ENCODE measurements at regions not wholly inside any gene's neighbourhood (a gene's known extent, or its start where the extent isn't known, plus 50 kb on each side); places are given as distances from the start of the nearest gene placed in this dataset.
A peak's percentile ranks its signal among the peaks of the same experiment; 100 is the strongest.

DNA sequence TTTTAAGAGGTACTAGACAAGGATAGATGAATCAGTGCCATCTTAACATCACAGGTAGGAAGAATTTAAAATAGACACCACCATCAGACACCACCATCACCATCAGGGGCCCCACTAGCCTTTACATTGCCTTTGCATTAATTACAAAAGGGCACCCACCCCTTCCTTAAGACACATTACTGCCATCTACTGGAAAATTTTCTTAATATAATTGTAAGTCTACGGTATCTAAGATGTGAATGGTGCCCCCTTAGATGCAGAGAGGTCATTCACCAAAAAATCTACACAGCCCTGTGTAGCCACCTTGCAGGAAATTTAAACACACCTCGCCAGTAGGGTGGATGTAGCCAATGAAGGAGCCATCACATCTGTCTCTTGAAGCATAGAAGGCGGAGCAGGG lies 184.1 kb downstream of the MID1IP1 start:
- no peak for DNase-seq
- TF ChIP-seq, protein P1, sequence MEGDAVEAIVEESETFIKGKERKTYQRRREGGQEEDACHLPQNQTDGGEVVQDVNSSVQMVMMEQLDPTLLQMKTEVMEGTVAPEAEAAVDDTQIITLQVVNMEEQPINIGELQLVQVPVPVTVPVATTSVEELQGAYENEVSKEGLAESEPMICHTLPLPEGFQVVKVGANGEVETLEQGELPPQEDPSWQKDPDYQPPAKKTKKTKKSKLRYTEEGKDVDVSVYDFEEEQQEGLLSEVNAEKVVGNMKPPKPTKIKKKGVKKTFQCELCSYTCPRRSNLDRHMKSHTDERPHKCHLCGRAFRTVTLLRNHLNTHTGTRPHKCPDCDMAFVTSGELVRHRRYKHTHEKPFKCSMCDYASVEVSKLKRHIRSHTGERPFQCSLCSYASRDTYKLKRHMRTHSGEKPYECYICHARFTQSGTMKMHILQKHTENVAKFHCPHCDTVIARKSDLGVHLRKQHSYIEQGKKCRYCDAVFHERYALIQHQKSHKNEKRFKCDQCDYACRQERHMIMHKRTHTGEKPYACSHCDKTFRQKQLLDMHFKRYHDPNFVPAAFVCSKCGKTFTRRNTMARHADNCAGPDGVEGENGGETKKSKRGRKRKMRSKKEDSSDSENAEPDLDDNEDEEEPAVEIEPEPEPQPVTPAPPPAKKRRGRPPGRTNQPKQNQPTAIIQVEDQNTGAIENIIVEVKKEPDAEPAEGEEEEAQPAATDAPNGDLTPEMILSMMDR (IDR thresholded peaks at IDR 0.05) = no peak
- no peak for TF ChIP-seq POLR2A (IDR thresholded peaks at IDR 0.05)
- 63 to 81% methylated on average over 3 of the region's 3 CpGs for WGBS, 2 donors
- Histone ChIP-seq H3K4me3 (no peak overlapping the region), H3K4me1 (peaks cover 50% of the 10 kb centered on the region), H3K9me3 (no peaks in the 10 kb centered on the region), H3K27me3 (no peaks in the 10 kb centered on the region), H3K36me3 (replicated peaks in 1 of 2; ENCODE audit: insufficient read depth in 1 of 2, low read depth in 2 of 2) (no peaks in the 10 kb centered on the region), H3K27ac (no peak overlapping the region)
- ATAC-seq = no peak
- intact Hi-C loops (cut with DNase I) = no loop called here

- no peak for DNase-seq
- WGBS, 2 donors = 13 to 15% methylated on average over 2 of the region's 2 CpGs
- ATAC-seq = no peak
Measured at GRCh38 chrX:38985945-38986344, 184.7 kb downstream of the MID1IP1 start.

GRCh38 chrX:38986586-38986985 lies 185.3 kb downstream of the MID1IP1 start:
- Histone ChIP-seq H3K27ac (peak overlapping the region in 1 of 4 donors; percentile 19), H3K4me1 (peaks cover 50% of the 10 kb centered on the region), H3K27me3 (no peaks in the 10 kb centered on the region), H3K36me3 (replicated peaks in 1 of 2; ENCODE audit: insufficient read depth in 1 of 2, low read depth in 2 of 2) (no peaks in the 10 kb centered on the region), H3K4me3 (no peak overlapping the region), H3K9me3 (no peaks in the 10 kb centered on the region)
- ATAC-seq = no peak
- WGBS, 2 donors = 29 to 41% methylated on average over 3 of the region's 3 CpGs
- intact Hi-C loops (cut with DNase I) = no loop called here
- DNase-seq = no peak
- TF ChIP-seq, protein P1 (IDR thresholded peaks at IDR 0.05) = no peak
- no peak for TF ChIP-seq POLR2A (IDR thresholded peaks at IDR 0.05)

More at GRCh38 chrX:38985945-38986344, 184.7 kb downstream of the MID1IP1 start:
- Histone ChIP-seq H3K27ac (no peak overlapping the region), H3K4me3 (no peak overlapping the region), H3K4me1 (peaks cover 50% of the 10 kb centered on the region), H3K36me3 (replicated peaks in 1 of 2; ENCODE audit: insufficient read depth in 1 of 2, low read depth in 2 of 2) (no peaks in the 10 kb centered on the region), H3K27me3 (no peaks in the 10 kb centered on the region), H3K9me3 (no peaks in the 10 kb centered on the region)
- TF ChIP-seq, protein P1 (IDR thresholded peaks at IDR 0.05) = no peak
- no peak for TF ChIP-seq POLR2A (IDR thresholded peaks at IDR 0.05)
- intact Hi-C loops (cut with DNase I) = no loop called here

- no peak for ATAC-seq
- no peaks in the 10 kb centered on the region for H3K9me3 ChIP-seq
- H3K27ac ChIP-seq = peak overlapping the region in 1 of 4 donors; percentile 19
- H3K4me1 ChIP-seq = peaks cover 45% of the 10 kb centered on the region
- no peaks in the 10 kb centered on the region for H3K36me3 ChIP-seq (replicated peaks in 1 of 2; ENCODE audit: insufficient read depth in 1 of 2, low read depth in 2 of 2)
- no peak overlapping the region for H3K4me3 ChIP-seq
- DNase-seq = no peak
- WGBS, 2 donors = 61% methylated on average over 4 of the region's 4 CpGs; no CpG with 5 or more reads in 1 of the 2 donors
- intact Hi-C loops (cut with DNase I) = no loop called here
- H3K27me3 ChIP-seq = no peaks in the 10 kb centered on the region
- no peak for TF ChIP-seq POLR2A (IDR thresholded peaks at IDR 0.05)
- TF ChIP-seq, protein P1 (IDR thresholded peaks at IDR 0.05) = no peak
Measured at GRCh38 chrX:38987198-38987651, 186.0 kb downstream of the MID1IP1 start.

GRCh38 chrX:38988301-38988700 lies 187.0 kb downstream of the MID1IP1 start:
- no peak for DNase-seq
- no peak for TF ChIP-seq POLR2A (IDR thresholded peaks at IDR 0.05)
- TF ChIP-seq, protein P1 (IDR thresholded peaks at IDR 0.05) = no peak
- no peak for ATAC-seq
- Histone ChIP-seq H3K36me3 (replicated peaks in 1 of 2; ENCODE audit: insufficient read depth in 1 of 2, low read depth in 2 of 2) (no peaks in the 10 kb centered on the region), H3K4me1 (peaks cover 36% of the 10 kb centered on the region), H3K27ac (peak overlapping the region in 1 of 4 donors; percentile 32), H3K27me3 (no peaks in the 10 kb centered on the region), H3K9me3 (no peaks in the 10 kb centered on the region), H3K4me3 (no peak overlapping the region)
- intact Hi-C loops (cut with DNase I) = no loop called here
- WGBS, 2 donors = 42% methylated on average over 2 of the region's 2 CpGs; no CpG with 5 or more reads in 1 of the 2 donors

Data from body of pancreas (tissue), 4 donors.